IMR-90 (cell line): ENCODE measurements at regions not wholly inside any gene's neighbourhood (a gene's known extent, or its start where the extent isn't known, plus 50 kb on each side); places are given as distances from the start of the nearest gene placed in this dataset.

Source experiments
- MAFK ChIP-seq: IDR thresholded peaks from 2 replicates; pipeline ENCODE4 v1.6.1; 2012; ENCODE audit warnings: low read depth, low read length, improper control_type of control experiment
- SMC3 ChIP-seq: fragments of 150-350 bp; IDR thresholded peaks from 2 replicates; pipeline ENCODE4 v1.6.1; 2016; ENCODE audit warnings: low read depth, mild to moderate bottlenecking, antibody characterized with exemption, low read length, moderate library complexity
- TF ChIP-seq, protein P1 (sequence below): conservative IDR thresholded peaks from 2 replicates; pipeline ENCODE4 v1.5.1; 2012; ENCODE audit warnings: mild to moderate bottlenecking, low read depth, low read length, improper control_type of control experiment

GRCh38 chr4:4592414-4592813 lies 50.6 kb upstream of the STX18 start:
- TF ChIP-seq MAFK = no peak
- TF ChIP-seq, protein P1, sequence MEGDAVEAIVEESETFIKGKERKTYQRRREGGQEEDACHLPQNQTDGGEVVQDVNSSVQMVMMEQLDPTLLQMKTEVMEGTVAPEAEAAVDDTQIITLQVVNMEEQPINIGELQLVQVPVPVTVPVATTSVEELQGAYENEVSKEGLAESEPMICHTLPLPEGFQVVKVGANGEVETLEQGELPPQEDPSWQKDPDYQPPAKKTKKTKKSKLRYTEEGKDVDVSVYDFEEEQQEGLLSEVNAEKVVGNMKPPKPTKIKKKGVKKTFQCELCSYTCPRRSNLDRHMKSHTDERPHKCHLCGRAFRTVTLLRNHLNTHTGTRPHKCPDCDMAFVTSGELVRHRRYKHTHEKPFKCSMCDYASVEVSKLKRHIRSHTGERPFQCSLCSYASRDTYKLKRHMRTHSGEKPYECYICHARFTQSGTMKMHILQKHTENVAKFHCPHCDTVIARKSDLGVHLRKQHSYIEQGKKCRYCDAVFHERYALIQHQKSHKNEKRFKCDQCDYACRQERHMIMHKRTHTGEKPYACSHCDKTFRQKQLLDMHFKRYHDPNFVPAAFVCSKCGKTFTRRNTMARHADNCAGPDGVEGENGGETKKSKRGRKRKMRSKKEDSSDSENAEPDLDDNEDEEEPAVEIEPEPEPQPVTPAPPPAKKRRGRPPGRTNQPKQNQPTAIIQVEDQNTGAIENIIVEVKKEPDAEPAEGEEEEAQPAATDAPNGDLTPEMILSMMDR = no peak
- TF ChIP-seq SMC3 = no peak
